Endothelial cell of umbilical vein (primary cell): ENCODE measurements at regions not wholly inside any gene's neighbourhood (a gene's known extent, or its start where the extent isn't known, plus 50 kb on each side); places are given as distances from the start of the nearest gene placed in this dataset.

Source experiments
- CTCF ChIP-seq, 2 donors: IDR thresholded peaks; 1 replicate in 1 of 2; 2 replicates in 1 of 2; pipeline ENCODE4 v1.5.1; 2011; ENCODE audit warnings: low read length in 2 of 2, mild to moderate bottlenecking in 2 of 2, moderate library complexity in 2 of 2, control low read depth in 1 of 2, inconsistent platforms in 1 of 2, low read depth in 1 of 2; ENCODE audit not compliant: insufficient read depth in 1 of 2; ENCODE audit errors: extremely low read depth in 1 of 2
- EZH2 ChIP-seq: IDR thresholded peaks from 2 replicates; pipeline ENCODE4 v1.6.1; 2012; ENCODE audit warnings: borderline replicate concordance, low read depth, mild to moderate bottlenecking, moderate library complexity, low read length, inconsistent platforms; ENCODE audit not compliant: severe bottlenecking
- FOS ChIP-seq: IDR thresholded peaks from 2 replicates; pipeline ENCODE4 v1.6.1; 2011; ENCODE audit warnings: mild to moderate bottlenecking, low read length, moderate library complexity, borderline replicate concordance; ENCODE audit not compliant: insufficient read depth
- MAX ChIP-seq: IDR thresholded peaks from 2 replicates; pipeline ENCODE4 v1.6.1; 2011; ENCODE audit not compliant: insufficient read depth, insufficient read length
- POLR2A ChIP-seq: IDR thresholded peaks from 2 replicates; pipeline ENCODE4 v1.6.1; 2012; ENCODE audit warnings: low read depth, mild to moderate bottlenecking, control low read depth, low read length
- POLR2AphosphoS5 ChIP-seq: IDR thresholded peaks from 2 replicates; pipeline ENCODE4 v1.6.1; 2012; ENCODE audit warnings: low read depth, mild to moderate bottlenecking, control low read depth, low read length, moderate library complexity; ENCODE audit not compliant: insufficient read depth

GRCh38 chr16:73875996-73876690 lies 420.5 kb upstream of the PSMD7 start:
- TF ChIP-seq EZH2 (no peak), MAX (no peak), CTCF (IDR thresholded peaks at IDR 0.05; ENCODE audit: extremely low read depth in 1 of 2, insufficient read depth in 1 of 2, low read depth in 1 of 2, low read length in 2 of 2) (no peak), FOS (no peak), POLR2A (no peak), POLR2AphosphoS5 (no peak)
